GM18868 (cell line): ENCODE measurements at regions not wholly inside any gene's neighbourhood (a gene's known extent, or its start where the extent isn't known, plus 50 kb on each side); places are given as distances from the start of the nearest gene placed in this dataset.

Experiments used
- ATAC-seq: cut with Tn5 transposase; IDR thresholded peaks from one replicate; pipeline ENCODE4 v1.9.1; 2021; ENCODE audit warnings: mild to moderate bottlenecking, moderate library complexity; ENCODE audit not compliant: unreplicated experiment

- ATAC-seq = no peak
Observed at GRCh38 chr5:165126598-165126997, 1621.2 kb downstream of the MAT2B start.

GRCh38 chr5:165127941-165128340 lies 1622.5 kb downstream of the MAT2B start:
- ATAC-seq = no peak

GRCh38 chr5:165130656-165131055 lies 1625.2 kb downstream of the MAT2B start:
- ATAC-seq = no peak

- ATAC-seq = no peak
Observed at GRCh38 chr5:165134155-165134554, 1628.7 kb downstream of the MAT2B start.

- no peak for ATAC-seq
Observed at GRCh38 chr5:165135565-165135964, 1630.1 kb downstream of the MAT2B start.

GRCh38 chr5:165137701-165138100 lies 1632.3 kb downstream of the MAT2B start:
- ATAC-seq = no peak

GRCh38 chr5:165138236-165138635 lies 1632.8 kb downstream of the MAT2B start:
- ATAC-seq = no peak

GRCh38 chr5:165139262-165139661 lies 1633.8 kb downstream of the MAT2B start:
- ATAC-seq = no peak

GRCh38 chr5:165139721-165140120 lies 1634.3 kb downstream of the MAT2B start:
- no peak for ATAC-seq

GRCh38 chr5:165143741-165144140 lies 1638.3 kb downstream of the MAT2B start:
- ATAC-seq = no peak

- ATAC-seq = no peak
Observed at GRCh38 chr5:165149431-165149830, 1644.0 kb downstream of the MAT2B start.

- no peak for ATAC-seq
Observed at GRCh38 chr5:165152058-165152457, 1646.6 kb downstream of the MAT2B start.

GRCh38 chr5:165157219-165157618 lies 1651.8 kb downstream of the MAT2B start:
- no peak for ATAC-seq

GRCh38 chr5:165161204-165161603 lies 1655.8 kb downstream of the MAT2B start:
- no peak for ATAC-seq

GRCh38 chr5:165163861-165164260 lies 1658.4 kb downstream of the MAT2B start:
- no peak for ATAC-seq

- ATAC-seq = no peak
Observed at GRCh38 chr5:165173651-165174050, 1668.2 kb downstream of the MAT2B start.

GRCh38 chr5:165175041-165175440 lies 1669.6 kb downstream of the MAT2B start:
- ATAC-seq = no peak

- no peak for ATAC-seq
Observed at GRCh38 chr5:165184183-165184582, 1678.8 kb downstream of the MAT2B start.

- no peak for ATAC-seq
Observed at GRCh38 chr5:165185716-165186115, 1680.3 kb downstream of the MAT2B start.

GRCh38 chr5:165187815-165188214 lies 1682.4 kb downstream of the MAT2B start:
- ATAC-seq = no peak

GRCh38 chr5:165188556-165189175 lies 1683.2 kb downstream of the MAT2B start:
- ATAC-seq = no peak

- ATAC-seq = no peak
Observed at GRCh38 chr5:165196961-165197360, 1691.5 kb downstream of the MAT2B start.

GRCh38 chr5:165201369-165201768 lies 1696.0 kb downstream of the MAT2B start:
- no peak for ATAC-seq
